Mesendoderm (in vitro differentiated cells): ENCODE measurements at regions not wholly inside any gene's neighbourhood (a gene's known extent, or its start where the extent isn't known, plus 50 kb on each side); places are given as distances from the start of the nearest gene placed in this dataset.

ENCODE experiments used
- DNase-seq: peaks from one replicate; pipeline ENCODE4 v3.0.0; 2013
- H2AK5ac ChIP-seq: 2 replicates; pipeline ENCODE4 v1.6.1; 2013; ENCODE audit warnings: low read length, inconsistent platforms
- H2BK120ac ChIP-seq: 2 replicates; pipeline ENCODE4 v1.6.1; 2013; ENCODE audit warnings: low read depth, mild to moderate bottlenecking, low read length, moderate library complexity, mixed read lengths
- H2BK15ac ChIP-seq: replicated peaks from 2 replicates; pipeline ENCODE4 v1.6.1; 2013; ENCODE audit warnings: low read depth, mild to moderate bottlenecking, moderate library complexity
- H2BK5ac ChIP-seq: 2 replicates; pipeline ENCODE4 v1.6.1; 2013; ENCODE audit warnings: low read length, inconsistent platforms
- H3K18ac ChIP-seq: 2 replicates; pipeline ENCODE4 v1.6.1; 2013; ENCODE audit warnings: mild to moderate bottlenecking, low read length, mixed read lengths
- H3K23ac ChIP-seq: one replicate; pipeline ENCODE4 v1.6.1; 2013; ENCODE audit warnings: low read length
- H3K27ac ChIP-seq: 2 replicates; pipeline ENCODE4 v1.5.1; 2013; ENCODE audit warnings: low read depth, mild to moderate bottlenecking, inconsistent platforms, low read length, moderate library complexity
- H3K27me3 ChIP-seq: 2 replicates; pipeline ENCODE4 v1.6.1; 2013; ENCODE audit warnings: low read length, control low read depth, mild to moderate bottlenecking, inconsistent platforms; ENCODE audit not compliant: insufficient read depth, poor library complexity
- H3K36me3 ChIP-seq: 2 replicates; pipeline ENCODE4 v1.6.1; 2013; ENCODE audit warnings: low read length, inconsistent platforms; ENCODE audit not compliant: control insufficient read depth, insufficient read depth
- H3K4ac ChIP-seq: one replicate; pipeline ENCODE4 v1.6.1; 2013; ENCODE audit warnings: low read depth, mild to moderate bottlenecking, low read length, moderate library complexity
- H3K4me1 ChIP-seq: 2 replicates; pipeline ENCODE4 v1.6.1; 2013; ENCODE audit warnings: low read depth, low read length, inconsistent platforms; ENCODE audit not compliant: control insufficient read depth
- H3K4me2 ChIP-seq: 2 replicates; pipeline ENCODE4 v1.6.1; 2013; ENCODE audit warnings: low read length
- H3K4me3 ChIP-seq: 2 replicates; pipeline ENCODE4 v1.5.1; 2013; ENCODE audit warnings: mild to moderate bottlenecking, low read length
- H3K56ac ChIP-seq: one replicate; pipeline ENCODE4 v1.6.1; 2013; ENCODE audit warnings: low read length
- H3K79me1 ChIP-seq: 2 replicates; pipeline ENCODE4 v1.6.1; 2013; ENCODE audit warnings: low read length, inconsistent platforms
- H3K79me2 ChIP-seq: 2 replicates; pipeline ENCODE4 v1.6.1; 2013; ENCODE audit warnings: mild to moderate bottlenecking, low read length; ENCODE audit not compliant: control insufficient read depth, insufficient read depth
- H3K9ac ChIP-seq: 2 replicates; pipeline ENCODE4 v1.6.1; 2013; ENCODE audit warnings: low read length, inconsistent platforms
- H4K5ac ChIP-seq: one replicate; pipeline ENCODE4 v1.6.1; 2013; ENCODE audit warnings: low read length
- H4K8ac ChIP-seq: one replicate; pipeline ENCODE4 v1.6.1; 2013; ENCODE audit warnings: low read depth, mild to moderate bottlenecking, control low read depth, low read length, moderate library complexity
- WGBS: extraction: QIAGEN DNeasy Blood & Tissue Kit; methylation state at CpG from one replicate; pipeline ENCODE4 v1.1.7; 2013; ENCODE audit warnings: low lambda C conversion rate, missing lambda C conversion rate; ENCODE audit not compliant: insufficient coverage; ENCODE audit errors: extremely low coverage; 5-methylcytosine and 5-hydroxymethylcytosine counted together

- H2BK120ac ChIP-seq = no peak overlapping the region
- no peak overlapping the region for H3K23ac ChIP-seq
- H3K18ac ChIP-seq = no peak overlapping the region
- no peak overlapping the region for H3K4me3 ChIP-seq
- no peaks in the 10 kb centered on the region for H3K79me1 ChIP-seq
- no peak overlapping the region for H4K5ac ChIP-seq
- no peak overlapping the region for H3K4me2 ChIP-seq
- H3K4me1 ChIP-seq = no peaks in the 10 kb centered on the region
- H3K27me3 ChIP-seq = no peaks in the 10 kb centered on the region
- no peak overlapping the region for H3K56ac ChIP-seq
- H3K27ac ChIP-seq = no peak overlapping the region
- no CpG with 5 or more reads among the region's 4 CpGs for WGBS
- no peak overlapping the region for H4K8ac ChIP-seq
- H2BK15ac ChIP-seq = no peak overlapping the region
- no peak overlapping the region for H2BK5ac ChIP-seq
- H3K4ac ChIP-seq = no peak overlapping the region
- no peak for DNase-seq
- no peaks in the 10 kb centered on the region for H3K79me2 ChIP-seq
- H3K36me3 ChIP-seq = no peaks in the 10 kb centered on the region
- no peak overlapping the region for H2AK5ac ChIP-seq
- no peak overlapping the region for H3K9ac ChIP-seq
Measured at GRCh38 chr3:103342205-103342731, 907.5 kb downstream of the ZPLD1 start.

DNA sequence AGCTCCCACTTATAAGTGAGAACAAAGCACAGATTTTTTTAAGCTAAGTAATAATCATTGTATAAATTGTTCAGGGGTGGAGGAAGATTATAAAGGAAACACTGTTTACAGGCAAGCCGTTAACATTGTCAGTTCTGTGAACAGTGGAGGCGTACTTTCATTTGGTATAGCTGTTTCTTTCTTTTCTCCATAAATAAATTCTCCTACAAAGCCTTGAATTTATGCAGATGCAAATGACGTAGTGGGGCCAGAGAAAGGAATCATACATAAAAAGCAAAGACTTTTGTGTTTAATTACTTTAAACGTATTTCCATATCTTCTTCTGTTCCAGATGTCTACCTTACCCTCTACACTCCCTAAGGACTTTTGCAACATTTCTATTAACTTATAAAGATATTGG is 914.9 kb downstream of the ZPLD1 start:
- H3K27ac ChIP-seq = no peak overlapping the region
- no peaks in the 10 kb centered on the region for H3K27me3 ChIP-seq
- no peak overlapping the region for H3K4me2 ChIP-seq
- H2AK5ac ChIP-seq = no peak overlapping the region
- H3K56ac ChIP-seq = no peak overlapping the region
- no peak overlapping the region for H3K4me3 ChIP-seq
- no peak overlapping the region for H2BK5ac ChIP-seq
- no peak overlapping the region for H3K18ac ChIP-seq
- H3K9ac ChIP-seq = no peak overlapping the region
- no peaks in the 10 kb centered on the region for H3K4me1 ChIP-seq
- no peaks in the 10 kb centered on the region for H3K36me3 ChIP-seq
- no peak overlapping the region for H3K23ac ChIP-seq
- DNase-seq = no peak
- H3K4ac ChIP-seq = no peak overlapping the region
- no peak overlapping the region for H4K5ac ChIP-seq
- no CpG with 5 or more reads among the region's 4 CpGs for WGBS
- H2BK15ac ChIP-seq = no peak overlapping the region
- no peak overlapping the region for H4K8ac ChIP-seq
- H2BK120ac ChIP-seq = no peak overlapping the region
- no peaks in the 10 kb centered on the region for H3K79me1 ChIP-seq
- no peaks in the 10 kb centered on the region for H3K79me2 ChIP-seq

DNA sequence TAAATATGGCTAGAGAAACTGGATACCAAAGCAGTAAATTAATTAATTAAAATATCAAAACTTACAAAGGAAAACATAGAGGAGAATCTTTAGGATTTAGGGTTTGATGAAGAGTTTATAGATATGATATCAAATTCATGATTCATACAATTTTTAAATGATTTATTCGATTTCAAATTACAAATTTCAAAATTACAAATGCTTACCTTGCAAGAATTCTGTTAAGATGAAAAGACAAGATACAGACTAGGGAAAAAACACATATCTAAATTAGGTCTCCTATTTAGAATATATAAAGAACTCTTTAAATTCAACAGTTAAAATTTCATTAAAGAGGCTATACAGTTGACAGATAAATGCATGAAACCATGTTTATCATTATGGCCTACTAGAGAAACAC is 930.7 kb downstream of the ZPLD1 start:
- no peak overlapping the region for H2AK5ac ChIP-seq
- no CpG with 5 or more reads among the region's 1 CpG for WGBS
- H3K9ac ChIP-seq = no peak overlapping the region
- H3K79me2 ChIP-seq = no peaks in the 10 kb centered on the region
- H2BK120ac ChIP-seq = no peak overlapping the region
- no peaks in the 10 kb centered on the region for H3K36me3 ChIP-seq
- no peak for DNase-seq
- no peak overlapping the region for H3K4me3 ChIP-seq
- H3K18ac ChIP-seq = no peak overlapping the region
- H4K8ac ChIP-seq = no peak overlapping the region
- no peak overlapping the region for H3K56ac ChIP-seq
- no peak overlapping the region for H3K23ac ChIP-seq
- no peak overlapping the region for H2BK5ac ChIP-seq
- H3K4me2 ChIP-seq = no peak overlapping the region
- no peaks in the 10 kb centered on the region for H3K4me1 ChIP-seq
- no peaks in the 10 kb centered on the region for H3K27me3 ChIP-seq
- no peak overlapping the region for H3K4ac ChIP-seq
- no peak overlapping the region for H4K5ac ChIP-seq
- H3K79me1 ChIP-seq = no peaks in the 10 kb centered on the region
- no peak overlapping the region for H2BK15ac ChIP-seq
- no peak overlapping the region for H3K27ac ChIP-seq

DNA sequence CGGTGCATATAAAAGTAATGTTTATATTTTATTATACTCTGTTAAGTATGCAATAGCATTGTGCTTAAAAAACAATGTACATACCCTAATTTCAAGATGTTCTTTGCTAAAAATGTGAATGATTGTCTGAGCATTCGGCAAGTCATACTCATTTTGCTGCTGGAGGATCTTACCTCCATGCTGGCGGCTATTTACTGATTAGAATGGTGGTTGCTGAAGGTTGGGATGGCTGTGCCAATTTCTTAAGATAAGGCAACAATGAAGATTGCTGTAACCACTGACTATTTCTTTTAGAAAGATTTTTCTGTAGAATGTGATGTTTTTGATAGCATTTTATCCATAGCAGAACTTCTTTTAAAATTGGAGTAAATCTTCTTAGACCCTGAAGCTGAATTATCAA is 932.7 kb downstream of the ZPLD1 start:
- no peak overlapping the region for H4K8ac ChIP-seq
- H2BK120ac ChIP-seq = no peak overlapping the region
- H3K36me3 ChIP-seq = no peaks in the 10 kb centered on the region
- WGBS = no CpG with 5 or more reads among the region's 3 CpGs
- H3K4me3 ChIP-seq = no peak overlapping the region
- H3K4ac ChIP-seq = no peak overlapping the region
- H2AK5ac ChIP-seq = no peak overlapping the region
- H3K9ac ChIP-seq = no peak overlapping the region
- H3K27ac ChIP-seq = no peak overlapping the region
- no peak overlapping the region for H3K56ac ChIP-seq
- H3K4me2 ChIP-seq = no peak overlapping the region
- no peaks in the 10 kb centered on the region for H3K4me1 ChIP-seq
- no peaks in the 10 kb centered on the region for H3K79me1 ChIP-seq
- H3K18ac ChIP-seq = no peak overlapping the region
- no peak overlapping the region for H2BK5ac ChIP-seq
- no peak for DNase-seq
- H2BK15ac ChIP-seq = no peak overlapping the region
- no peak overlapping the region for H4K5ac ChIP-seq
- H3K23ac ChIP-seq = no peak overlapping the region
- H3K79me2 ChIP-seq = no peaks in the 10 kb centered on the region
- no peaks in the 10 kb centered on the region for H3K27me3 ChIP-seq

DNA sequence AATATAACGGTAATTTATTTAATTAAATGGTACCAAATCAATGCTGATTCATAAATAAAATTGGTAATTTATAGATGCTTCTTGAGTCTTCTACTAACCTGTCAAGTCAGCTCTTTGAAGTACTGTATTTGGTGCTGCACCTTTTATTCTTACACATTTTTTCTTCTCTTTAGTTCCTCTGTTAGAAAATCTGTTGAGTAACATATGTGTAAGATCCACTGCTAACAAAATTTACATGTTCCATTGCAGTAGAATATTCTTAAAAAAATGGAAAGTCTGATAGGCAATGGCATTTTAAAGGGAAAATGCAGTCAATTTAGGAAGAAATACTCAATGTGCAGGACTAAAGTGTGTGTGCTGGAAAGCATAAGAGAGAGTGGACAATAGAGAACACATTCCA is 936.6 kb downstream of the ZPLD1 start:
- Histone ChIP-seq H2BK5ac (no peak overlapping the region), H3K79me1 (no peaks in the 10 kb centered on the region), H3K23ac (no peak overlapping the region), H2BK120ac (no peak overlapping the region), H3K4ac (no peak overlapping the region), H3K79me2 (no peaks in the 10 kb centered on the region), H3K4me1 (no peaks in the 10 kb centered on the region), H4K5ac (no peak overlapping the region), H3K9ac (no peak overlapping the region), H3K27me3 (no peaks in the 10 kb centered on the region), H3K4me3 (no peak overlapping the region), H3K56ac (no peak overlapping the region), H2BK15ac (no peak overlapping the region), H3K27ac (no peak overlapping the region), H3K36me3 (no peaks in the 10 kb centered on the region), H3K18ac (no peak overlapping the region), H4K8ac (no peak overlapping the region), H2AK5ac (no peak overlapping the region), H3K4me2 (no peak overlapping the region)
- no CpG with 5 or more reads among the region's 1 CpG for WGBS
- DNase-seq = no peak

GRCh38 chr3:103372031-103372430 is 937.2 kb downstream of the ZPLD1 start:
- H3K9ac ChIP-seq = no peak overlapping the region
- H3K79me2 ChIP-seq = no peaks in the 10 kb centered on the region
- no peak overlapping the region for H2BK5ac ChIP-seq
- no peak overlapping the region for H3K27ac ChIP-seq
- H3K27me3 ChIP-seq = no peaks in the 10 kb centered on the region
- H2AK5ac ChIP-seq = no peak overlapping the region
- H3K4me1 ChIP-seq = no peaks in the 10 kb centered on the region
- no peak overlapping the region for H2BK15ac ChIP-seq
- no peak overlapping the region for H2BK120ac ChIP-seq
- WGBS = no CpG with 5 or more reads among the region's 3 CpGs
- no peak for DNase-seq
- no peak overlapping the region for H4K5ac ChIP-seq
- H4K8ac ChIP-seq = no peak overlapping the region
- no peak overlapping the region for H3K4me3 ChIP-seq
- no peak overlapping the region for H3K18ac ChIP-seq
- H3K79me1 ChIP-seq = no peaks in the 10 kb centered on the region
- no peak overlapping the region for H3K4me2 ChIP-seq
- no peaks in the 10 kb centered on the region for H3K36me3 ChIP-seq
- no peak overlapping the region for H3K56ac ChIP-seq
- H3K23ac ChIP-seq = no peak overlapping the region
- no peak overlapping the region for H3K4ac ChIP-seq
